WI38 (cell line): ENCODE measurements at regions not wholly inside any gene's neighbourhood (a gene's known extent, or its start where the extent isn't known, plus 50 kb on each side); places are given as distances from the start of the nearest gene placed in this dataset.

Experiments used
- H3K4me3 ChIP-seq: 2 replicates; pipeline ENCODE4 v1.5.1; 2011; ENCODE audit warnings: low read depth, mild to moderate bottlenecking, control low read depth, low read length
- CTCF ChIP-seq: IDR thresholded peaks from 2 replicates; pipeline ENCODE4 v1.5.1; 2012; ENCODE audit warnings: low read depth, mild to moderate bottlenecking, control low read depth, low read length

- TF ChIP-seq CTCF: no peak
- no peak overlapping the region for H3K4me3 ChIP-seq
Observed at GRCh38 chr3:66165660-66166059, 55.1 kb upstream of the SLC25A26 start.

- TF ChIP-seq CTCF: no peak
- no peak overlapping the region for H3K4me3 ChIP-seq
Observed at GRCh38 chr3:66164155-66164554, 56.6 kb upstream of the SLC25A26 start.

- no peak for TF ChIP-seq CTCF
- no peak overlapping the region for H3K4me3 ChIP-seq
Observed at GRCh38 chr3:66163222-66163621, 57.6 kb upstream of the SLC25A26 start.

- TF ChIP-seq CTCF: no peak
Observed at GRCh38 chr3:66162766-66163165, 58.0 kb upstream of the SLC25A26 start.

GRCh38 chr3:66158933-66159683 is 61.7 kb upstream of the SLC25A26 start:
- no peak for TF ChIP-seq CTCF
- H3K4me3 ChIP-seq: no peak overlapping the region

More at GRCh38 chr3:66162766-66163165, 58.0 kb upstream of the SLC25A26 start:
- H3K4me3 ChIP-seq: no peak overlapping the region

GRCh38 chr3:66154444-66154861 is 66.3 kb upstream of the SLC25A26 start:
- H3K4me3 ChIP-seq: no peak overlapping the region
- no peak for TF ChIP-seq CTCF

GRCh38 chr3:66153481-66154443 is 67.0 kb upstream of the SLC25A26 start:
- no peak for TF ChIP-seq CTCF
- H3K4me3 ChIP-seq: no peak overlapping the region
